ENCODE measurements at regions not wholly inside any gene's neighbourhood (a gene's known extent, or its start where the extent isn't known, plus 50 kb on each side); places are given as distances from the start of the nearest gene placed in this dataset.

- Mint-ChIP-seq H3K36me3 (no peaks in the 10 kb centered on the region), H3K9me3 (ENCODE audit: low read depth) (no peaks in the 10 kb centered on the region), H3K27me3 (peaks cover 2% of the 10 kb centered on the region), H3K27ac (no peak overlapping the region), H3K4me3 (no peak overlapping the region), H3K4me1 (no peaks in the 10 kb centered on the region)
- CTCF ChIA-PET, result no interaction called here
- DNase-seq (no peak), ATAC-seq (no peak)
These were observed 156.2 kb upstream of the MGMT start for GRCh38 chr10:129310881-129311280.

DNA sequence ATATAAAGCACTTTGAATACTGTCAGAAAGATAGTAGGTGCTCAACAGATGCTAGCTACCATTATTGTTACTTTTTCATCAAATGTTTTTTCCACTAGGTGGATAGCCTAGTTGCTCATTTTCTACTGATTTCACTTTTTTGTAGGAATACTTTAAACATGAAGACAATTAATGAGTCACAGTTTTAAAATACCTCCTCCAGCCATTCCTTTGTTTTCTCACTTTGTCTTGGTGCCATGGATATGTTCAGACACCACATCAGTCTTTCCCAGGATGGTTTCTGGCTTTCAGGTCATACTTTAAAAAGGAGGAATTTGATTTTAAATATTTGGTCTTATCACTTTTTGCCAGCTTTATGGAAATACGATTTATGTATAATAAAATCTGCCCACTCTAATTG lies 147.1 kb upstream of the MGMT start:
- CTCF ChIA-PET, result no interaction called here
- Mint-ChIP-seq H3K27ac (no peak overlapping the region), H3K9me3 (ENCODE audit: low read depth) (peaks cover 2% of the 10 kb centered on the region), H3K4me1 (no peaks in the 10 kb centered on the region), H3K4me3 (no peak overlapping the region), H3K36me3 (no peaks in the 10 kb centered on the region), H3K27me3 (no peaks in the 10 kb centered on the region)
- DNase-seq (no peak), ATAC-seq (no peak)

DNA sequence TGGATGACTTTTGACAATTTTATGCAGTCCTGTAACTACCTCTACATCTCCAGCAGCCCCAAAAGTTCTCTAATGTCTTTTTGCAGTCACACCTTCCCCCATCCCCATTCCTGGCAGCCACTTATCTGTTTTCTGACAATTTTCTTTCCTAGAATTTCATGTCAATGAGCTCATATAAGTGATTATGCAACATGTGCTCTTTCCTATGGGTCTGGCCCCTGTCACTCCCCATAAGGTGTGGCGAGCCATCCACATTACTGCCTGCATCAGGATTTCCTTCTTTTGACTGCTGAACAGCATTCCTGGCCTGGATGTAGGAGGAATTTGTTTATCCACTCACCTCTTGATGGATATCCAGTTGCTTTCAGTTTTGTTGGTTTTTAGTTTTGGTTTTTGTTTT lies 146.7 kb upstream of the MGMT start:
- no peak for DNase-seq
- no peak for ATAC-seq
- Mint-ChIP-seq H3K27ac (no peak overlapping the region), H3K36me3 (no peaks in the 10 kb centered on the region), H3K27me3 (no peaks in the 10 kb centered on the region), H3K4me1 (no peaks in the 10 kb centered on the region), H3K4me3 (no peak overlapping the region), H3K9me3 (ENCODE audit: low read depth) (peaks cover 2% of the 10 kb centered on the region)
- CTCF ChIA-PET, result no interaction called here

GRCh38 chr10:129321727-129322126 lies 145.3 kb upstream of the MGMT start:
- no peak for DNase-seq
- Mint-ChIP-seq H3K4me1 (no peaks in the 10 kb centered on the region), H3K36me3 (no peaks in the 10 kb centered on the region), H3K9me3 (ENCODE audit: low read depth) (peaks cover under 1% of the 10 kb centered on the region), H3K4me3 (no peak overlapping the region), H3K27me3 (no peaks in the 10 kb centered on the region), H3K27ac (no peak overlapping the region)
- CTCF ChIA-PET, result interaction anchor here (2.5 kb wide), 1 partner anchor 11 kb away, joined by 7 read pairs; no protein-coding TSS in a partner anchor
- no peak for ATAC-seq

DNA sequence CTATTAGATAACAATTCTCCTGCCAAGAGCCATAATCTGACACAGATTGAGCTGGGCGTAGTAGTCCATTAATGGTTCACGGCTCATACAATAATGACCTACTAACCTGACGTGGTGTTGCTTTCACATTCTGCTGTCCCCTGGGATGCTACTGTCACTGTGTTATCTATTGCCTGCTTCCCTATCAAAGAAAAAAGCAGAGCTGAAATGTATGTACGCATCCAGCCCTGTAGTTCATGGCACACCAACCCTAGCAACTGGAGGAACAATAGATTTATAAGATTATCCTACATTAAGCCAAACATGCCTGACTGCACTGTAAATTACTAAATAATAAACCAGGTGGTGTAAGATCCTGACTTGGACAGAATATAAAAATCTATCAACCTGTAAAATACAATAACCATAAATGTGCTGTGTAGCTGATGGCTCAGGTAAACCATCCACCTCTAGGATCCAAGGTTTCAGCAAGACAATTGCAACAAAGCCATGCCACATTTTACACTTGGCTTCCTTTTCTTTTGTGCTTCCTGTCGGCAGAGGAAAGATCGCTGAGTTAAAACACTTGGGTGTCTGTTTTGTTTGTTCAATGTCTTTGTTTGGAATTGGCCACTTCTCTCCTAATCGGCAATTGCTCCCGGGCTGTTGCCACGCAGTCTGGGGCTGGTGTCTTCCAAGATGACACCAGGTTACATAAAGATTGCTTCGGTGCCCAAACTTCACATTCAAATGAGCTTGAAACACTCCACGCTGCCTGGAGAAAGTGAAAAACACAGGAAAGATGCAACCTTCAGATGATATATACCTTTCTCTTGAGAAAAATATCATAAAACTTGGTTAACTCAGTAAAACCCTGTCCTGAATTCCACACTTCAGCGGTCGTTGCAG lies 143.9 kb upstream of the MGMT start:
- H3K9me3 Mint-ChIP-seq (ENCODE audit: low read depth), result no peaks in the 10 kb centered on the region
- H3K4me1 Mint-ChIP-seq, result no peaks in the 10 kb centered on the region
- ATAC-seq, result no peak
- no peak for DNase-seq
- no peaks in the 10 kb centered on the region for H3K27me3 Mint-ChIP-seq
- H3K4me3 Mint-ChIP-seq, result no peak overlapping the region
- H3K27ac Mint-ChIP-seq, result no peak overlapping the region
- H3K36me3 Mint-ChIP-seq, result no peaks in the 10 kb centered on the region
- CTCF ChIA-PET, result interaction anchor here (2.5 kb wide), 1 partner anchor 9 kb away, joined by 7 read pairs; no protein-coding TSS in a partner anchor

DNA sequence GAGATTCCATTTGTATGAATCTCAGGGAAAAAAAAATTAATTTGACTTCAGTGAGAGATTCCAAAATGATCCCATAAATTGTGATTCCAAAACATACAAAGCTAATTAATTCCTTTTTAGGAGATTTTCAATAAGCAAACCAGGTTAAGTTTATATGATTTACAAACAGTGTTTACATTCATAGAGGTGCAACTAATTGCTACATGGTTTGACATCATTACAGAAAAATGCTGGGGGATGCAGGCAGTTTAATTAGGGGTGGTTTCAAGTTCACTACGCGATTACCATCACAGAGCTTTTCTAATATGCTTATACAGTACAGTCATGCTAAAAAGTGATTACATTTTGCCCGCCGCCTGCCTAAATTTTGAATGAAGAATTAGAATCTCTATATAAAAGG lies 143.2 kb upstream of the MGMT start:
- no peaks in the 10 kb centered on the region for H3K27me3 Mint-ChIP-seq
- no peak for ATAC-seq
- CTCF ChIA-PET, result interaction anchor here (2.5 kb wide), 1 partner anchor 8 kb away, joined by 7 read pairs; no protein-coding TSS in a partner anchor

DNA sequence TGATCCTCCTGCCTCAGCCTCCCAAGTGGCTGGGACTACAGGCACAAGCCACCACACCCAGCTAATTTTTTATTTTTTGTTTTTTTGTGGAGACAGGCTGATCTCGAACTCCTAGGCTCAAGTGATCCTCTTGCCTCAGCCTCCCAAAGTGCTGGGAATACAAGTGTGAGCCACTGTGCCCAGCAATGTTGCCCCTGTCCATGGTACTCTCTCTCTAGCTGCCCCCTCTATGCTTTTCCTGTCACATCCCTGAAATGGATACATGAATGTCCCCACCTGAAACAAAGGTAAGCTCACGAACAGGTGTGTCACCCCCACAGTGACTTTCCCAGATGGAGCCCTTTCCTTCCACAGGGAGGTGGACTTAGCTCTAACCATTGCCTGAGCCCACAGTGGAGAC lies 141.1 kb upstream of the MGMT start:
- ATAC-seq (no peak), DNase-seq (no peak)
- no peak overlapping the region for H3K4me3 Mint-ChIP-seq
- H3K36me3 Mint-ChIP-seq, result no peaks in the 10 kb centered on the region
- CTCF ChIA-PET, result no interaction called here
- no peaks in the 10 kb centered on the region for H3K27me3 Mint-ChIP-seq
- H3K9me3 Mint-ChIP-seq (ENCODE audit: low read depth), result no peaks in the 10 kb centered on the region
- no peak overlapping the region for H3K27ac Mint-ChIP-seq
- H3K4me1 Mint-ChIP-seq, result no peaks in the 10 kb centered on the region

More for the DNA sequence above, 143.2 kb upstream of the MGMT start:
- H3K4me1 Mint-ChIP-seq, result no peaks in the 10 kb centered on the region
- no peak overlapping the region for H3K27ac Mint-ChIP-seq
- H3K36me3 Mint-ChIP-seq, result no peaks in the 10 kb centered on the region
- H3K4me3 Mint-ChIP-seq, result no peak overlapping the region
- no peak for DNase-seq
- no peaks in the 10 kb centered on the region for H3K9me3 Mint-ChIP-seq (ENCODE audit: low read depth)

DNA sequence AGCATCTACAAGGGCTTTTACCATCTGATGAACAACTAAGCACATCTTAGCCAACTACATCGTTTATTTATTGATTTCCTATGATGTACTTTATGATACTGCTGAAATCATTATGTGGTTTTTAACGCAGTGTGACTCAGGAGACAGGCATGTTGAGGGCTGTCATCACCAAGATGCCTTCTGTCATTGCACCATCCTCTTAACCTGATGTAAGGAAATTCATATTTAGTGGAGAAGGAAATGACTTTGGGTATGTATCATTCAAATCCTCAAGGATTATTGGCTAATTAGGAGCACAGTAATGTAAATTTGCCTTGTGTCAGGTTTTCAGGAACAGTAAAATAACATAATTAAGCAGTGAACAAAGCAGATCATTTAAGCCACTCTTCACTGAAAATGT lies 138.5 kb upstream of the MGMT start:
- Mint-ChIP-seq H3K27me3 (peaks cover 2% of the 10 kb centered on the region), H3K9me3 (ENCODE audit: low read depth) (no peaks in the 10 kb centered on the region), H3K4me3 (no peak overlapping the region), H3K36me3 (no peaks in the 10 kb centered on the region), H3K4me1 (no peaks in the 10 kb centered on the region), H3K27ac (no peak overlapping the region)
- ATAC-seq (no peak), DNase-seq (no peak)
- CTCF ChIA-PET, result interaction anchor here (2.3 kb wide), 1 partner anchor 297 kb away, joined by 5 read pairs; no protein-coding TSS in a partner anchor

DNA sequence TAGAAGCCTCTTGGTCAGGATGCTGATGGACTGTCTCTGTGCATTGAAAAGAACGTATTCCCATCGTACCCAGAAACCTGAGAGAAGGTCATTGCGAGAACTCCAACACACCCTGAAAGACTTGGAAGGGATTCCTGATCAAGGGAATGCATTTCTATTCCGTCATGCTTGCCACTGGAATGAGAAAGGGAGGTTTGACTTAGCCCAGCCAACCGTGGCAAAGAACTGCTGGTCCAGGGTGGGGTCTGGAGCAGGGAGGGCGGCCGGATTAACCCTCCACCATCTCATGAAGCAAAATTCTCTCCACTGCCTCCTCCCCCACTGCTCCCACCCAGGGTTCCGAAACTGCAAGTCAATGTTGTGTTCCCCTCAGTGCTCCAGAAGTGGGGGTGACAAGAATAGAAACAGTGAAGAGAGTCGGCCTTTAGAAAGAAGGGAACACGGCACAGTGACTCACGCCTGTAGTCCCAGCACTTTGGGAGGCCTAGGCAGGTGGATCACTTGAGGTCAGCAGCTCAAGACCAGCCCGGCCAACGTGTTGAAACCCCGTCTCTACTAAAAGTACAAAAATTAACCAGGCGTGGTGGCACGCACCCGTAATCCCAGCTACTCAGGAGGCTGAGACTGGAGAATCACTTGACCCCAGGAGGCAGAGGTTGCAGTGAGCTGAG lies 137.5 kb upstream of the MGMT start:
- ATAC-seq, result no peak
- Mint-ChIP-seq H3K36me3 (no peaks in the 10 kb centered on the region), H3K9me3 (ENCODE audit: low read depth) (no peaks in the 10 kb centered on the region), H3K27me3 (peaks cover 6% of the 10 kb centered on the region), H3K4me3 (no peak overlapping the region), H3K4me1 (no peaks in the 10 kb centered on the region), H3K27ac (no peak overlapping the region)
- CTCF ChIA-PET, result interaction anchor here (2.3 kb wide), 1 partner anchor 298 kb away, joined by 5 read pairs; no protein-coding TSS in a partner anchor
- DNase-seq, result no peak

DNA sequence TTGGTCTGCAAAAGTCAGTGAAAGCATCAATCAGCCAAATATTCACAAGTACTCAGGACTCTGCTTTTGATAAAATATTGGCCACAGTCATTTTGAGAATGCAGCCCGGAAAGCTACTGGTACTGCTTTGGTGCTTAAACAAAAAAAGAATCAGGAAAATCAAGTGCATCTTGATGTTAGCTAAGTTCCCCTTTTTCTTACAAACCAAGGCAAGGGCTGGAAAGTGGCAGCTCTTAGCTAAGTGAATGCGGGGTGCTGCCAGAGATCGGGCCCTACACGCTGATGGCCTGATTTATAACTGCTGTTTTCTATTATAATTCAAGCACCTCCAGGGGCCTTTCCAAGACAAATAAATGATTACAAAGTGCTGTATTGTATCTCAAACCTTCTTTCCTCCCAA lies 136.8 kb upstream of the MGMT start:
- no peak overlapping the region for H3K4me3 Mint-ChIP-seq
- no peaks in the 10 kb centered on the region for H3K36me3 Mint-ChIP-seq
- H3K4me1 Mint-ChIP-seq, result no peaks in the 10 kb centered on the region
- ATAC-seq, result no peak
- no peaks in the 10 kb centered on the region for H3K9me3 Mint-ChIP-seq (ENCODE audit: low read depth)
- CTCF ChIA-PET, result interaction anchor here (4.4 kb wide), 1 partner anchor 297 kb away, joined by 46 read pairs; no protein-coding TSS in a partner anchor
- no peak for DNase-seq
- peaks cover 6% of the 10 kb centered on the region for H3K27me3 Mint-ChIP-seq
- no peak overlapping the region for H3K27ac Mint-ChIP-seq

DNA sequence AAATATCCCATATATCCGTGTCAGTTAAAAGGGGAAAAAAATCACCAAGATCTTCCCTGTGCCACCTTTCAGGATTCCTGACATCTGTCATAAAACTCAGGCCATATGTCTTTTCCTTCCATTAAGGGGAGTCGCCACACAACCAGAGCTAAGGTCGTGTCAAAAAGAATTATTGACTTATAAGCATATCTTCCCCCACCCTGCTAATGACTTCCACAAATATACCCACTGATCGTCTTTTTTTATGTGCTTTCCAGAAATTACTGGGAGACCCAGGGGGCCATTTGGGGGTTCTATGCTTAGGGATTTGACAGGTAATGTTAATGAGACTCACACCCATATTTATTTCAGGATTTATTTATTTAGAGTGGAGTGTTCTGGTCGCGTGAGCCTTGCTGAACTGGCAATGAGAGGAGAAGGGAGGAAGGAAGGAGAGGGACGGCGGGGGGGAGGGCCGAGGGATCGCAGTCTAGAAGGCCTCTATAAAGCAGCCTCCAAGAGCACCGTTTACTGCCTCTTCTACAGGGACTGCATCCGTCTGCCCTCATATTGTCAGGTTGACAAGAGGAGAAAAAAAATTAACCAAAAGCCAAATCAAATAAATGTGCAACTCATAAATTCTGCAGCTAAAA lies 135.7 kb upstream of the MGMT start:
- no peak overlapping the region for H3K4me3 Mint-ChIP-seq
- H3K4me1 Mint-ChIP-seq, result no peaks in the 10 kb centered on the region
- ATAC-seq (no peak), DNase-seq (no peak)
- no peaks in the 10 kb centered on the region for H3K36me3 Mint-ChIP-seq
- H3K27me3 Mint-ChIP-seq, result peaks cover 6% of the 10 kb centered on the region
- CTCF ChIA-PET, result interaction anchor here (4.4 kb wide), 1 partner anchor 298 kb away, joined by 46 read pairs; no protein-coding TSS in a partner anchor
- H3K27ac Mint-ChIP-seq, result no peak overlapping the region
- H3K9me3 Mint-ChIP-seq (ENCODE audit: low read depth), result no peaks in the 10 kb centered on the region

GRCh38 chr10:129331839-129332220 lies 135.2 kb upstream of the MGMT start:
- ATAC-seq, result no peak
- no peak overlapping the region for H3K4me3 Mint-ChIP-seq

GRCh38 chr10:129332476-129332875 lies 134.6 kb upstream of the MGMT start:
- CTCF ChIA-PET, result interaction anchor here (1.3 to 4.4 kb wide), 4 partner anchors 9 to 304 kb away, joined by 4 to 46 read pairs (median 6); no protein-coding TSS in a partner anchor
- peaks cover 6% of the 10 kb centered on the region for H3K27me3 Mint-ChIP-seq
- H3K27ac Mint-ChIP-seq, result no peak overlapping the region
- H3K9me3 Mint-ChIP-seq (ENCODE audit: low read depth), result no peaks in the 10 kb centered on the region
- peak; percentile 44 for DNase-seq
- ATAC-seq, result no peak
- H3K36me3 Mint-ChIP-seq, result no peaks in the 10 kb centered on the region
- no peaks in the 10 kb centered on the region for H3K4me1 Mint-ChIP-seq
- H3K4me3 Mint-ChIP-seq, result no peak overlapping the region

More at GRCh38 chr10:129331839-129332220, 135.2 kb upstream of the MGMT start:
- H3K9me3 Mint-ChIP-seq (ENCODE audit: low read depth), result no peaks in the 10 kb centered on the region
- CTCF ChIA-PET, result interaction anchor here (1.4 to 4.4 kb wide), 3 partner anchors 9 to 303 kb away, joined by 4 to 46 read pairs (median 7); no protein-coding TSS in a partner anchor
- H3K36me3 Mint-ChIP-seq, result no peaks in the 10 kb centered on the region
- no peak overlapping the region for H3K27ac Mint-ChIP-seq
- peaks cover 6% of the 10 kb centered on the region for H3K27me3 Mint-ChIP-seq
- no peak for DNase-seq
- no peaks in the 10 kb centered on the region for H3K4me1 Mint-ChIP-seq
